Loucy (cell line): ENCODE measurements at regions not wholly inside any gene's neighbourhood (a gene's known extent, or its start where the extent isn't known, plus 50 kb on each side); places are given as distances from the start of the nearest gene placed in this dataset.

ENCODE experiments used
- EZH2phosphoT487 ChIP-seq: fragments of 200-600 bp; IDR thresholded peaks from 2 replicates; pipeline ENCODE4 v1.6.1; 2018; ENCODE audit warnings: antibody characterized with exemption, mild to moderate bottlenecking, moderate library complexity, borderline replicate concordance
- TF ChIP-seq, protein P1 (sequence below): fragments of 200-600 bp; sonication (generic); conservative IDR thresholded peaks from 2 replicates; pipeline ENCODE4 v1.5.1; 2014; ENCODE audit warnings: mild to moderate bottlenecking, antibody characterized with exemption, low read length

GRCh38 chr13:46478651-46479050, 74.3 kb upstream of the LRCH1 start:
- TF ChIP-seq, protein P1, sequence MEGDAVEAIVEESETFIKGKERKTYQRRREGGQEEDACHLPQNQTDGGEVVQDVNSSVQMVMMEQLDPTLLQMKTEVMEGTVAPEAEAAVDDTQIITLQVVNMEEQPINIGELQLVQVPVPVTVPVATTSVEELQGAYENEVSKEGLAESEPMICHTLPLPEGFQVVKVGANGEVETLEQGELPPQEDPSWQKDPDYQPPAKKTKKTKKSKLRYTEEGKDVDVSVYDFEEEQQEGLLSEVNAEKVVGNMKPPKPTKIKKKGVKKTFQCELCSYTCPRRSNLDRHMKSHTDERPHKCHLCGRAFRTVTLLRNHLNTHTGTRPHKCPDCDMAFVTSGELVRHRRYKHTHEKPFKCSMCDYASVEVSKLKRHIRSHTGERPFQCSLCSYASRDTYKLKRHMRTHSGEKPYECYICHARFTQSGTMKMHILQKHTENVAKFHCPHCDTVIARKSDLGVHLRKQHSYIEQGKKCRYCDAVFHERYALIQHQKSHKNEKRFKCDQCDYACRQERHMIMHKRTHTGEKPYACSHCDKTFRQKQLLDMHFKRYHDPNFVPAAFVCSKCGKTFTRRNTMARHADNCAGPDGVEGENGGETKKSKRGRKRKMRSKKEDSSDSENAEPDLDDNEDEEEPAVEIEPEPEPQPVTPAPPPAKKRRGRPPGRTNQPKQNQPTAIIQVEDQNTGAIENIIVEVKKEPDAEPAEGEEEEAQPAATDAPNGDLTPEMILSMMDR, result no peak
- TF ChIP-seq EZH2phosphoT487, result no peak
